ENCODE measurements at regions not wholly inside any gene's neighbourhood (a gene's known extent, or its start where the extent isn't known, plus 50 kb on each side); places are given as distances from the start of the nearest gene placed in this dataset.
"Not testable (repeated sequence)": the region's sequence is repeated elsewhere in the genome, so short reads cannot be mapped to it uniquely, and the experiment has no call there.

DNA sequence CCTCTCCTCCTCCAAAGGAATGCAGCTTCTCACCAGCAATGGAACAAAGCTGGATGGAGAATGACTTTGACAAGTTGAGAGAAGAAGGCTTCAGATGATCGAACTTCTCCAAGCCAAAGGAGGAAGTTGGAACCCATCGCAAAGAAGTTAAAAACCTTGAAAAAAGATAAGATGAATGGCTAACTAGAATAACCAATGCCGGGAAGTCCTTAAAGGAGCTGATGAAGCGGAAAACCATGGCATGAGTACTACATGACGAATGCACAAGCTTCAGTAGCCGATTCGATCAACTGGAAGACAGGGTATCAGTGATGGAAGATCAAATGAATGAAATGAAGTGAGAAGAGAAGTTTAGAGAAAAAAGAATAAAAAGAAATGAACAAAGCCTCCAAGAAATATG is 629.2 kb upstream of the PABPC4L start:
- DNase-seq = not testable (repeated sequence)

DNA sequence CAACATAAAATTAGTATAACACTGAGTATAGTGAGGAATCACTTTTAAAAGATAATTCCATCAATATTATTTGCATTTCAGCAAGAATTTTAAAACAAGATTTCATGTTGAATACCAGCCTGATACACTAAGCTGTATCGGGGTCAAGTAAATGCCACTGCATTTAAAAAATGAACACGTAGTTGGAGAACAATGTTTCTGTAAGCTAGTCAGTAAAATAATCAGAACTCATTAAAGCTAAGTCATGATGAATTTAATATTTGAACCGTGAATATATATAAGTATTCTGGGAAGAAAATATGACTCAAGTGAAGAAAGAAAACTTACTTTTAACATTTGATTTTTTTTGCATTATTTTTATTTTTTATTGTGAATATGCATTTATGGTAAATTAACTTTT is 611.0 kb upstream of the PABPC4L start:
- DNase-seq = no peak

DNA sequence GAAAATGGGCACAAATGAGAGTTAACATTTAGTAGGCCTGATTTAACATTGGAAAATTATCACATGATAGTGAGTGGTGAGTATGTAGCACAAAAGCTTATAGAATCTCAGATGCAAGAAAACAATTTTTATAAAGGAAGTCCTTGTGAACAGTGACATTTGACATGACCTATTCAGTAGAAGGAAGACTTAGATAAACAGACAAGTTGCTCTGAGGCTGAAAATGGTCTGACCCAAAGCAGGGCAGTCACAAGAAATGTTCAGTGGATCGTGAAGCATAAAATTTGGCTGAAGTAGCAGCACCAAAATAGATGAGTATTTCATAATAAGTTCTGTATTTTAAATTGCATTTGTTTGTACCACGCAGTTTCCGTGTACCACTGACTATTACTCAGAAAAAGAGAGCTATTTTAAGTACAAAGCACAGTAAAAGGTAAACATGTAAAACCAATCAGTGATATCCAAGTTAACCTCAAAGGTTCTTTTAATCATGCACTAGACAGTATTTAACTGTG is 605.7 kb upstream of the PABPC4L start:
- DNase-seq = no peak

DNA sequence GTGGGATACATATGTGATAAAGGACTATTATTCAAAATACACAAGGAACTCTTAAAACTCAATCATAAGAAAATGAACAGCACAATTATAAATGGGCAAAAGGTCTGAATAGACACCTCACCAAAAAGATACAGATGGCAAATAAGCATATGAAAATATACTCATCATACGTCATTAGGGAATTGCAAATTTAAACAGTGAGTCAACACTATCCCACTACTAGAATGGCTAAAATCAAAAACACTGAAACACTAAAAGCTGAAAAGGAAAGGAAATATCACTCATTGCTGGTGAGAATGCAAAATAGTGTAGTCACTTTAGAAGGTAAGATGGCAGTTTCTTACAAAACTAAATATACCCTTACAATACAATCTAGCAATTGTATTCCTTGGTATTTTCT is 597.0 kb upstream of the PABPC4L start:
- no peak for DNase-seq

DNA sequence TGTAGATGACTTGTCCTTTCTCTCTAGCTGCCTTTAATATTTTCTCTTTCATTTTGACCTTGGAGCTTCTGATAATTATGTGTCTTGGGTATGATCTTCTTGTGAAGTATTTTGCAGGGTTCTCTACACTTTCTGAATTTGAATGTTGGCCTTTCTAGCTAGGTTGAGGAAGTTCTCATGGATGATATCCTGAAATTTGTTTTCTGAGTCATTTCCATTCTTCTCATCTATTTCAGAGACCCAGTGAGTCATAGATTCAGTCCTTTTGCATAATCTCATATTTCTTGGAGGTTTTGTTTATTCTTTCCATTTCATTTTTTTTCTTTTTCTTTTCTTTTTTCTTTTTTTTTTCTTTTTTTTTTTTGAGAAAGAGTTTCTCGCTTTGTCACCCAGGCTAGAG is 585.7 kb upstream of the PABPC4L start:
- no peak for DNase-seq

- no peak for DNase-seq
Observed at GRCh38 chr4:134780244-134780643, 578.7 kb upstream of the PABPC4L start.

DNA sequence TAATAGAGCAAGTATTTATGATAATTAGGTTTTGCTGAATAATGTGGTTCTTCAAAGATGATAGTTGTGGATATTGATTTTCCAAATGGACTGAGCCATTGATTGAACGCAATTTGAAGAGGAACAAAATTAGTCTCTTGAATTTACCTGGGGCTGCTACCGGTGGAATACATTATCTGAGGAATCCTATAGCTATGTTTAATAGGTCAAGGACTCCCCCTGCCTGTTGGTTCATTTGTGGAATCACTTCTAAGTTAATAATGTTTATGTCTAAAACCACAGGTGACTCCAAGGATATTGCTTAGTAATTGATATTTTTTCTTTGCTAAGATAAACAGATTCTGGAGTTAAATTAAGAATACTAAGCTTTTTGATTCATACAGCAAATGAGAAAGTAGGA is 576.0 kb upstream of the PABPC4L start:
- no peak for DNase-seq

DNA sequence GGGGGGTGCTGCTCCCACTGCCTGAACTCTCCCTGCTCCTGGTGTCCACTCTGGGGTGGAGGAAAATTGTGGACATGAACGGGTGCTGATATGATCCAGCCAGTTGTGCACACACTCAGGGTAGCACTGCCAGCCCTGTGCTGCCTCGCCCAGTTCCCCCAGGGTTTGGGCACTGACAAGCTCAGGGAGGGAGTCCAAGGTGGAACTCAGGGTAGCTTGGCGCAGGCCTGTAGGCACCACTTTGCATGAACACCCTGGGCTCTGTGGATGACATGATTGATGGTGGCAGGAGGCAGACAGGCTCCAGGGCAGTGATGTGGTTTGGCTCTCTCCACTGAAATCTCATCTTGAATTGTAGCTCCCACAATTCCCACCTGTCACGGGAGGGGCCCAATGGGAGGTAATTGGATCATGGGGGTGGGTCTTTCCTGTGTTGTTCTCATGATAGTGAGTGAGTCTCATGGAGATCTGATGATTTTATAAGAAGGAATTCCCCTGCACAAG is 572.0 kb upstream of the PABPC4L start:
- no peak for DNase-seq

DNA sequence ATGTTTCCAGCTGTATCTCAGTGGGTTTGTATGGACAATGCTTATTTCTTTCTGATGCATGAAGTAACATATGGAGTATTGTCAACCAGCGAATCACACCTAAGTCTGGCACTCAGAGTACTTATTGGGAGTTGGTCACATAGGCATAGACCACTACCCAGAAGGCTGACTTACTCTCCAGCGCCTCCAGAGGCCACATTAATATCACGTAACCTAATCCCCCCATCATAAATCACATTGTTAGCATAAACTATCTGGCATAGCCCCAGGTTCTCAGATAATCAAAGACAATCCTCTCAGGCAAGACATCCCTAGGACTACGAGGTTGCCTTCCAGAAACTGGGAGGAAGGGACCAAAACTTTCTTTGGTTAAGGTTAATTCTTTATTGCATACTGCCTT is 560.5 kb upstream of the PABPC4L start:
- DNase-seq = no peak

DNA sequence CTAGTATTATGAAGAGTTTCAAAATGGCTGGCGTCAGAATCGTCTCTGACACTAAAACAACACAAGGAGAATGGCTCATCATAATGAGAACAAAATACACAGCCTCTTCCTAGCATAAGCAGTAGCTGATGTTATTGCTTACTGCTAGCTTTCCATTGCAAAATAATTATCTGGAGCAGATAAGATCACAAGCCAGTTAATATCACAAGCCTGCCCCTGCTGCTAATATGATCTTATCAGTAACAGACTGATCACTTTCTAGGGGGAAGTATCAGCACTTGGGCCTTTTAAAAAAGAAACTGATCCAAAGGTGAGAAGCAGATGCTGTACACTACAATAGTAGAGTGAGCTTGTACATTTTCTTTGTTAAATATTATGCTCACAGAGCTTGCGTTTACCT is 554.8 kb upstream of the PABPC4L start:
- no peak for DNase-seq

DNA sequence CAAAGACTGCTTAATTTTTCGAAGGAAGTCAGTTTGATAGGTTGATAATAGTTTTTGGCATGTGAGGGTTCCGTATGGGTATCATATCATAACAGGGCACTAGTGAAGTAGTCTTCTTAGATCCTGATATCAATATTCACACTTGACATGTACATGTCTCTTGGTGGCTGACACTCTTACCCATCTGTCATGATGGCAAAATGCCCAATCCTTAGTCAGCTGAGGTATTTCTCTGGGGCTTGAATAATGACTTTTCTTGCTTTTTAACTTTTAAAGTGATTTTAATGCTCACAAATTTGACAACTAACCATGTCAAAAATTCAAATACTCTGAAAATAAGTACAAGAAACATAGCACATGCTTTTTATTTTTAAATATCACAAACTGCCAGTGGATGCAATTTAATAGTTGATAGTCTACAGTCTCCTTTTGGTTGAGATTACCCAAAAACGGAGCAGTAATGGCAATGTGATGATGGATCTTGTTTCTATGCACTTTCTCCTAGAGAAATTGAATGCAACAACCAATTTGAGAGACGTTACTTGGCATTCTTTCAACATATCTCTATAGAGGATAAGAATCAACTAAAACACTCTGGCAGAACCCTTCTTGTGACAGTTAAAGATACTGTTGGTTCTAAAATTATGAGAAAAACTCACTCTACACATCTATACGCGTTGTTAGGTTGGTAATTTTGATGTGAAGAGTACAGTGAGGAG is 552.9 kb upstream of the PABPC4L start:
- DNase-seq = no peak

DNA sequence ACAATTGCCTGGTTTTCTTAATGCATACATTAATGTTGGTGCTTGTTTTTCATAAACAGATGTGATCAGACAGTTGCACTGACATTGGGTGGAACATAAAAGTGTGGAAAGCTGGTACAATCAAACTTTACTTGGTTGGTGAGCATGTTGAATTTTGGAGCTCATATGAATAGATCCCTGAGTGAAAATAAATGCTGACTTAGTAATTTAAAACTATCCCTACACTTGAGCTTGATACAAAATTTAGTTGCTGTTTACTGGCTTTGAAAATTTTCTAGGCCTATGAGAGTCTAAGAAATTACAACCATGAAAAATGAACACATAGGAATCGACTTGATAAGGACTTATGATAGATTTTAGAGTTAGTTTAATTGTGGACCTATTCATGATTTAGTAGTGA is 551.8 kb upstream of the PABPC4L start:
- DNase-seq = no peak

- no peak for DNase-seq
Observed at GRCh38 chr4:134747108-134747805, 545.7 kb upstream of the PABPC4L start.

- no peak for DNase-seq
Observed at GRCh38 chr4:134740290-134740689, 538.7 kb upstream of the PABPC4L start.

DNA sequence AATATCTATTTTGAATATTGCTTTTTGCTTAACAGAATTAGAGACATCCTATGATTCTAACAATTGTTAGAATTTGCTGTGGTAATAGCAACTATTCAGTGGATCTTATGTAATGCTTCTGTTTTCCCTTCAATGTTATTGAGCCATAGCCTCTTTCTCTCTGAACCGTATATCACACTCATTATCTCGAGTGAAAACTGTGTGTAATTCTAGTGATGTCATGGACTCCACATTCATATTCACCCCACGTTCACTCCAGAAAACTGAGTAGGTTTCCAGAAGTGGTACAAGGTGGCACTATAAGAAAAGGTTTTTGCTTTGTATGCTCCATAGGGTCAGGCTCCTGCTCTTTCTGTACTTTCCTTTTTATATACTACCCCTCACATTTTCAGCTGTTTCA is 534.3 kb upstream of the PABPC4L start:
- no peak for DNase-seq

- no peak for DNase-seq
Observed at GRCh38 chr4:134727696-134728095, 526.1 kb upstream of the PABPC4L start.

- no peak for DNase-seq
Observed at GRCh38 chr4:134722306-134722705, 520.7 kb upstream of the PABPC4L start.

DNA sequence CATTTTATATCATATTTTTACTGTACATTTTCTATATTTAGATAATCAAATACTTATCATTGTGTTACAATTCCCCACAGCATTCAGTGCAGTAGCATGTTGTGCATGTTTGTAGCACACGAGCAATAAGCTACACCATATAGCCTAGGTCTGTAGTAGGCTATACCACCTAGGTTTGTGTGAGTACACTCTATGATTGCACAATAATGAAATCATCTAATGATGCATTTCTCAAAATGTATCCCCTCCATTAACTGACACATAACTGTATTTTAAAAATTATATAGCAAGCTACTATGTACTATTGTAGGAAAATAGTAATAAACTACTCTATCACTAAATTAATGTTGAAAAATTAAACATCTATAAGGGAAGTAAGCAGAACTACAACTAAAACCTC is 518.4 kb upstream of the PABPC4L start:
- DNase-seq = no peak

DNA sequence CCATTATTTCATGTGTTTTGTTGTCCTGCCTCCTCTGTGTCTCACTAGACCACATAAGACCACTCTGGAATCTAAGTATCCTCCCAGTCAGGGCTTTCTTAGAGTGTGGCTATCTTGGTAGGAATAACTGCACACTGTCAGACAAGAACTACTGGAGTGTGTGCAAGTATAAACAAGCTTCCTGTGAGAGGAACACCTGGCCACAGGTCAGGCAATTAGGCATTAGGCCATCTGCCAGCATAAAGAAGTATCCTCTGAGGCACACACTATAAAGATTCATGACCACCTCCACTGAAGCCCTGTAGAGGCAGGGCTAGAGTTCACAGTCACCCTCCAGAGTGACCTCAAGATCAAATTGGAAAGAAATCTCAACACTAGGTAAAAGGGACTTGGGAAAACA is 507.0 kb upstream of the PABPC4L start:
- DNase-seq = no peak

- no peak for DNase-seq
Observed at GRCh38 chr4:134708026-134708425, 506.4 kb upstream of the PABPC4L start.

DNA sequence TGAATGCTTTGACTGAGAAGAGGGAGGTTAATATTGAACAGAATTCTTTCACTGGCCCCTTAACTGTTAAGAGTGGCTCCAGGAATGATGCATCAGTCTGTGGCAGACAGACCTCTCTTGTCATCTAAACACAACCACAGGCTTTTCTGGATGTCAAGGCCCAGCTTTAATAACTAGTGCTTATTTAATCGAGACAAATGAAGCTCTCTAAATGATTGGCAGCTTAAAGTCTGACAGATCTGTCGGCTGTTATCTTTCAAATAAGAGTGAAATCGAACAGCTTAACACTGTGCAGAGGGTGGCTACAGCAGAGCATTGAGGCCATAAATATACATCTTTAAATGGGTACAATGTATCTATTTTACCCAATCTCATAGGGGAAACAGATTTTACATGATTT is 500.8 kb upstream of the PABPC4L start:
- DNase-seq = no peak

DNA sequence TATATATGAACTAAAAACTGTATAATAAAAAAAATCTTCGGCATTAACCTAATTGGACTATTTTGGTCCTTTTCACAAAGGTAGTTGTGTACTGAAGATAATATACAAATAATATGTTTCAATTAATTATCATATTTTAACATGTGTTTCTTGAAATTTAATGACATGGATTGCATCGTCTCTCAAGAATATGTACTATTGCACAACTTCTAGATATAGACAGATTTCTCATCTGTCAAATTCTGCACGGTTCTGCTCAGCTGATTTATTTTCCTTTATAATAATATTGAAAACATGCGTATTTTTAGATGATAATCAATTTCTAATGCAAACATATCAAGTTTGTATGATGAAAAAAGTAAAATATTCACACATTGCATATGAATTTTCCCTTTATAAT is 498.7 kb upstream of the PABPC4L start:
- DNase-seq = no peak

DNA sequence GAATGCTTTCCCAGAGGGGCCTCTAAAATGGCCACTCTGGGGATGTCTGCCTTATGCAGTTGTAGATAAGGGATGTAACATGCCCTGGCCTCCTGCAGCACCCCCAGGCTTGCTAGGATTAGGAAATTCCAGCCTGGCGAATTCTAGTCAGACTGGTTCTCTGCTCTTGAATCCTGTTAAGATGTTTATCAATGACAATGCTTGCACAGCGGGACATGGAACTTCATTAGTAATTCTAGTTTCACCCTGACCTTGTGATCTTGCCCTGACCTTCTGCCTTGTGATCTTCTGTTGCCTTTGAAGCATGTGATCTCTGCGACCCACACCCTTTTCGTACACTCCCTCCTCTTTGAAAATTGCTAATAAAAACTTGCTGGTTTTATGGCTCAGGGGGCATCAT is 497.2 kb upstream of the PABPC4L start:
- DNase-seq = not testable (repeated sequence)

- no peak for DNase-seq
Observed at GRCh38 chr4:134695433-134695832, 493.8 kb upstream of the PABPC4L start.

GRCh38 chr4:134691915-134692314 is 490.3 kb upstream of the PABPC4L start:
- DNase-seq = no peak

Data from SHP77 treated with DMSO at 0.1 percent for 48 hours (cell line).